IPS-20b (cell line): ENCODE measurements at regions not wholly inside any gene's neighbourhood (a gene's known extent, or its start where the extent isn't known, plus 50 kb on each side); places are given as distances from the start of the nearest gene placed in this dataset.

Source experiments
- H3K27ac ChIP-seq: one replicate; pipeline ENCODE4 v1.5.1; 2013; ENCODE audit warnings: low read length
- H3K27me3 ChIP-seq: 2 replicates; pipeline ENCODE4 v1.6.1; 2013; ENCODE audit warnings: mild to moderate bottlenecking, low read length, inconsistent platforms; ENCODE audit not compliant: insufficient read depth
- H3K36me3 ChIP-seq: 2 replicates; pipeline ENCODE4 v1.6.1; 2013; ENCODE audit warnings: low read depth, mild to moderate bottlenecking, inconsistent platforms, low read length, moderate library complexity; ENCODE audit not compliant: insufficient read depth
- H3K4me1 ChIP-seq: 2 replicates; pipeline ENCODE4 v1.6.1; 2013; ENCODE audit warnings: mild to moderate bottlenecking, control low read depth, inconsistent platforms, low read length, moderate library complexity; ENCODE audit not compliant: insufficient read depth
- H3K4me3 ChIP-seq: 2 replicates; pipeline ENCODE4 v1.5.1; 2013; ENCODE audit warnings: mild to moderate bottlenecking, low read length, inconsistent platforms
- H3K9ac ChIP-seq: 2 replicates; pipeline ENCODE4 v1.6.1; 2013; ENCODE audit warnings: low read depth, mild to moderate bottlenecking, inconsistent platforms, low read length, moderate library complexity
- H3K9me3 ChIP-seq: 2 replicates; pipeline ENCODE4 v1.6.1; 2013; ENCODE audit warnings: mild to moderate bottlenecking, low read depth, low read length, inconsistent platforms; ENCODE audit not compliant: insufficient read depth

DNA sequence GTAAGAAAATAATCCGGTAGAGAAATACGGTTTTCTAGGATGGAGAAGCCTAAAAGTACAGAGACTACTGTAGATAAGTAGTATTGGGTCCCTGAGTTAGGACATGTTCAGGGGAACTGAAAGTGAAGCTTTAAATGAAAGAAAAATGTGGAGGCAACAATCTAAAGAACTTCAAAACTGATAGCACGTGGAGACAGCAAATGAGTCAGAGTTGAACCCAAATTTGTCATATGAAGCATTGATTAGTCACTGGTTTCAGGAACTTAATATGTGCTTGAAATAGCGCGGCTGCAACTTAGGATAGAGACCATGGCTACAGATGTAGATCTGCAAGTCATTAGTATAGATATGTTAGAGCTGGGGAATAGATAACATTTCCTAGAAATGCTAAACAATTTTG lies 1138.6 kb upstream of the SORCS1 start:
- Histone ChIP-seq H3K9ac (no peak overlapping the region), H3K4me3 (no peak overlapping the region), H3K36me3 (no peaks in the 10 kb centered on the region), H3K4me1 (no peaks in the 10 kb centered on the region; the same call in 1 of the 2 replicates), H3K27me3 (no peaks in the 10 kb centered on the region), H3K27ac (no peak overlapping the region), H3K9me3 (no peaks in the 10 kb centered on the region)

DNA sequence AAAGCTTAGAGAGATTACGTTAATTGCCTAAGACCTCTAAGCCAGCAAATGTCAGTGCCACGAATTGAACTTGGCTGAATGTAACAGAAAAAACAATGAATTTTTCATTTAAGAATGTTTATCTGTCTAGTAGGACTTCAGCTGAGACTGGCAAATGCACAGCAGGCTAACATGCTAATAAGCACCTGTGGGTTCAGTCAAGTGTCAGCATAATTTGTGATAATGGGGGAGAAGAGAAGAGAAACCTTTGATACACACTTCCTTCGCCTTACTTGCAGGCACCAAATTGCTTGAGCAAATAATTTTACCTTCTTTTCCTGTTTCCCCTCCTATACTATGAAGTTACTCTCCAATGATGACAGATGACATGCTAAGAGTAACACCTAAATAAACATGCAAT lies 1136.5 kb upstream of the SORCS1 start:
- H3K36me3 ChIP-seq: no peaks in the 10 kb centered on the region
- no peaks in the 10 kb centered on the region; the same call in 1 of the 2 replicates for H3K4me1 ChIP-seq
- no peak overlapping the region for H3K27ac ChIP-seq
- no peak overlapping the region for H3K9ac ChIP-seq
- no peaks in the 10 kb centered on the region for H3K9me3 ChIP-seq
- no peaks in the 10 kb centered on the region for H3K27me3 ChIP-seq
- H3K4me3 ChIP-seq: no peak overlapping the region

DNA sequence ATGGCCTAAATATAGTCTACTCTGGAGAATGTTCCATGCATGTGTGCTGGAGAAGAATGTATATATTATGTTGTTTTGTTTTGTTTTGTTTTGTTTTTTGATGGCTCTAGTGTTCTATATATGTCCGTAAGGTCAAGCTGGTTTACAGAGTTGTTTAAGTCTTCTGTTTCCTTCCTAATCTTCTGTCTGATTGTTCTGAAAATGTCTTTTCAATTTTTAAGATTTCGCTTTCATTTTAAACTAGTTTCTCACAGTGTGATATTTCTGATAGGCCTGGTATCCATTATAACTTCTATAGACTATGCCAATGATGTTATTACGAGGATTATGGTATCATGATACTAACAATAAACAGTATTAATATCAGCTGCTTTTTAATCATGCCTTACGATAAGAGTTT lies 1126.3 kb upstream of the SORCS1 start:
- Histone ChIP-seq H3K9ac (no peak overlapping the region), H3K36me3 (no peaks in the 10 kb centered on the region), H3K27me3 (no peaks in the 10 kb centered on the region), H3K4me3 (no peak overlapping the region), H3K27ac (no peak overlapping the region), H3K9me3 (peaks cover 5% of the 10 kb centered on the region; the same call in 1 of the 2 replicates), H3K4me1 (no peaks in the 10 kb centered on the region)

DNA sequence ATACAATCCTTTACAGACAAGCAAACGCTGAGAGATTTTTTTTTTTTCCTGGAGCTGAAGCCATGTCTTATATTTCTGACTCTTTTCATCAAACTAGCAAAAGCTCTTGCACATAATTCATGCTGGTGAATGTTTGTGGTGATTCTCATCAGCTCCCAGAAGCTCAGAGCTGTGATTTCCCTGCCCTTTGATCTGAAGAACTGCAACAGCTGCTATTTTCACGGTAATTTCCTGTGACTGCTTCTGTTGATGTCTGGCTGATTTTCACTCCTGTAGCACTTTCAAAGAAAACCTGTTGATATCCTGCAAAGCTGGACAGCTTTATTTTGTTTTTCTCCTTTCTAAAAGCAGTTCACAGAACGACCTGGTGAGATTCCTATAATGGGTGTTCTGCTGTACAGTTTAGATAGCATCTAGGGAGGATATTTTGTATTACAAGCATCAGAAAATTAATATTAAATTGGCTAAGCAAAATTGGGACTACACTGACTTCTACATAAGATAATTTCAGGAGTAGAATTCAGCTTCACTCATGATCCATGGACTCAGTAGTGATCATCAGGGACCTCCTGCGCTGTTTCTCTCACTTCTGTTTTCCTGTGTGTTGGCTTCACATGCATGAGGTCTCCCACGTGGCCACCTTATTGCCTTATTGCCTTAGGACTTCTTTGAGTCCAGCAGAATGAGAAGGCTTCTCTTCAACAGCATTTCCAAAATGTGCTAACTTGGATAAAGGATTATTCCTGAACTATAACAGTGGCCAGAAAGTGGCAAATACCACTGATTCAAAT lies 1111.6 kb upstream of the SORCS1 start:
- H3K4me1 ChIP-seq: no peaks in the 10 kb centered on the region
- no peaks in the 10 kb centered on the region for H3K9me3 ChIP-seq

DNA sequence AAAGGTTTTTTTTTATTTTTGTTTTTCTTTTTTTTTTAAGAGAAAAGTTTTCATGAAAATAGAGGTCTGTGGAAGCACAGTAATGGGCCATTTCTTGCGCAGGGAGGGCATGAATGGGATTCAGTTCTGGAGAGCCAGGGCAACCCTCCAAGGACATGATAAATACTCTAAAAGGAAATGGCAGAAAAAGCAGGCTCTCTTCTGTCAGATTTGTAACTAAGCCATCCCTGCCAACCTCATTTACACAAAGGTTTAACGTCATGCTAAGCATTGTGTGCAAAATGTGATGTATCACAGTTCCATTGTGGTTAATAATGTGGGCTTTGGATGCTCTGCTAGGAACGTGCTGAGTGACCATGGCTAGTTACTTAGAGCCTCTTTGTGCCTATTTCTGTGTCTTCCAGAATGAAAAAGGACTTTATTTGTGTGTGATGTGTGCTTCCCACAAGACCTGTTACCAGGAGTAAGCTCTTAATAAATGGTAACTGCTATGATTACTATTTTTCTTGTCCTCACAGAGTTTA lies 1095.9 kb upstream of the SORCS1 start:
- Histone ChIP-seq H3K4me1 (no peaks in the 10 kb centered on the region), H3K4me3 (no peak overlapping the region), H3K36me3 (no peaks in the 10 kb centered on the region), H3K9me3 (no peaks in the 10 kb centered on the region), H3K27ac (no peak overlapping the region), H3K9ac (no peak overlapping the region), H3K27me3 (no peaks in the 10 kb centered on the region)

More for the DNA sequence above, 1111.6 kb upstream of the SORCS1 start:
- no peak overlapping the region for H3K9ac ChIP-seq
- H3K27ac ChIP-seq: no peak overlapping the region
- H3K4me3 ChIP-seq: no peak overlapping the region
- H3K36me3 ChIP-seq: no peaks in the 10 kb centered on the region
- H3K27me3 ChIP-seq: no peaks in the 10 kb centered on the region

DNA sequence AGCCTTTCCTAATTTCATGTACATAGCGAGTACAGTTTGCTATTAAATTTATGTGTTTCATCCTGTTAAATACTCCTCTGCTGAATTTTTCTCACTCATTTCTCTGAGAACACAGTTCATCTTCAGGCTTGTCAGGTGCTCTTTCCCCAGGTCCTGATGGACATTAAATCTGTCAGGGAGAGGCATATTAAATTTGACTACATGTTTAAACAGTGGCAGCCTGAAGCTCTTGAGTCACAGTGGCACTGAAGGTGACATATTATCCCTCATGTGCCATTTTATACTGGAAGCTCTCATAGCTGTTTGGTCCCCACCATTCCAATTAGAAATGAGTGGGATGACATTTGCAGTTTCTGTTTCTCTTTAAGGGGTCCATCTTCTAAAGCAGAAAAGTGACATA lies 1089.6 kb upstream of the SORCS1 start:
- Histone ChIP-seq H3K4me3 (no peak overlapping the region), H3K9me3 (peaks cover 9% of the 10 kb centered on the region; the same call in 1 of the 2 replicates), H3K4me1 (no peaks in the 10 kb centered on the region), H3K27ac (no peak overlapping the region), H3K9ac (no peak overlapping the region), H3K36me3 (no peaks in the 10 kb centered on the region), H3K27me3 (no peaks in the 10 kb centered on the region)

DNA sequence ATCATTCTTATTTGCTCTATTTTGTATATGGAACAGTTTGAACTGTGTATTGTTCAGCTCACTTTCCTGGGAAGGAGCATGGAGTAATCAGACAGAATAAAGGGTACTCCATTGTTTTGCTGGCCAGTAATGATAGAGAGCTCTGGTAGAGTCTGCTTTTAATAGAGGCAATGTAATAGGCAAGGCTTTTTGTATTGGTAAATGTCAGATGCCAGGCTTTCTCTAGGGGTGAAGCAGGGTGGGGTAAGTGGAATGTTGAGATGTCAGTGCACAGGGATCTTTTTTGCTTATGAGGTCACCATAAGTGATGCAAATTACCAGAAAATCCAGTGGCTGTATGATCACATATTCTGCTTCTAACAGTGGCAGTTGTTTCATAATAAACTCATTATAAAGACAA lies 1088.3 kb upstream of the SORCS1 start:
- H3K9me3 ChIP-seq: peaks cover 20% of the 10 kb centered on the region; the same call in 1 of the 2 replicates
- H3K4me1 ChIP-seq: no peaks in the 10 kb centered on the region
- H3K36me3 ChIP-seq: no peaks in the 10 kb centered on the region
- no peak overlapping the region for H3K9ac ChIP-seq
- no peak overlapping the region for H3K4me3 ChIP-seq
- H3K27me3 ChIP-seq: no peaks in the 10 kb centered on the region
- H3K27ac ChIP-seq: no peak overlapping the region

DNA sequence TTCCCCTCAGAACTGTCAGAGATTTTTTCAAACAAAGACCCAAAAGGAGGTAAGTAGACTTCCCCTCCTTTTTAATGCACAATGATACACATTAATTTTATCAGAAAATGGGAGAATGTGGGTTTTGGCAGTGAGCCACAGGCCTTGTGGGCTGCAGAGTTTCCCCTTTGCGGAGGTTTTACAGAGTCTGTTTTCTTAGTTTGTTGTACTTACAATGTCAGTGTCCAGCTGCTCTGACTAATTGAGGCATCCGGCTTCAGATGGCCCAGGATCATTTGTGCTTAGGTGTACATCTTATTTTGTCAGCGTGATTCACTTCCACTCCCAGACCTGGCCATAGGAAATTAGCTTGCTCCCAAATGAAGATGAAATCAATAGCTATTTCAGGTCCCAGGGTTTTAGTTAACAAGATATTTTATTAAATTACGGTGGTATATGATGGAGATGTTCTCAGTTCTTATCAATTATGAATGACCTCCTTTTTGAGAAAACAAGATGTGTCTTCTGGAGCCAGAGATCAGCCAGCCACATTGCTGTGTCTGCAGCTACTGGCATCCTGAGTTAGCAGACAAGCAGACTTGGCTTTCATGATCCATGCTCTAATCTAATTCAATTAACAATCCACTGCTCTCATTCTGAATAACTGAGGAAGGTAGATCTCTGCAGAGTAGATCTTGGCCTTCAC lies 1086.6 kb upstream of the SORCS1 start:
- Histone ChIP-seq H3K36me3 (no peaks in the 10 kb centered on the region), H3K9ac (no peak overlapping the region), H3K4me1 (no peaks in the 10 kb centered on the region), H3K9me3 (peaks cover 32% of the 10 kb centered on the region; the same call in 1 of the 2 replicates), H3K27me3 (no peaks in the 10 kb centered on the region), H3K27ac (no peak overlapping the region), H3K4me3 (no peak overlapping the region)

DNA sequence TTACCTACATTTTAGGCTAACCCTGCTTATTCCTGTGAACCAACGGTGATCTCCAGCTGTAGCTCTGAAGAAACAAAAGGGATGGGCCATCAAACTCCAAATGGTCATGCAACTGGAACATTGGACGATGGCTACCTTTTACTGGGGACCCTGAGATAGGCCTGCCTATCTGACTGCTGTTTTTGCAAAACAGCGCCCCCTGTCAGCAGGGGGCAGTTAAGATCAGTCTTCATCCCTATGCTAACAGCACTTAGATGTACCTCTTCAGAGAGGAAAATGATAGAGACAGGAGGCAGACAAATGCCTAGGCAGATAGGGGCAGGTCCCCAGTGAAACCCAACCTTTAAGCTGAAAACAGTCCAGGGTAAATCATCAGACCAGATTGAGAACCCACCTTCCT lies 1085.4 kb upstream of the SORCS1 start:
- Histone ChIP-seq H3K27me3 (no peaks in the 10 kb centered on the region), H3K27ac (no peak overlapping the region), H3K4me3 (no peak overlapping the region), H3K4me1 (no peaks in the 10 kb centered on the region), H3K36me3 (no peaks in the 10 kb centered on the region), H3K9ac (no peak overlapping the region), H3K9me3 (peaks cover 40% of the 10 kb centered on the region; the same call in 1 of the 2 replicates)

DNA sequence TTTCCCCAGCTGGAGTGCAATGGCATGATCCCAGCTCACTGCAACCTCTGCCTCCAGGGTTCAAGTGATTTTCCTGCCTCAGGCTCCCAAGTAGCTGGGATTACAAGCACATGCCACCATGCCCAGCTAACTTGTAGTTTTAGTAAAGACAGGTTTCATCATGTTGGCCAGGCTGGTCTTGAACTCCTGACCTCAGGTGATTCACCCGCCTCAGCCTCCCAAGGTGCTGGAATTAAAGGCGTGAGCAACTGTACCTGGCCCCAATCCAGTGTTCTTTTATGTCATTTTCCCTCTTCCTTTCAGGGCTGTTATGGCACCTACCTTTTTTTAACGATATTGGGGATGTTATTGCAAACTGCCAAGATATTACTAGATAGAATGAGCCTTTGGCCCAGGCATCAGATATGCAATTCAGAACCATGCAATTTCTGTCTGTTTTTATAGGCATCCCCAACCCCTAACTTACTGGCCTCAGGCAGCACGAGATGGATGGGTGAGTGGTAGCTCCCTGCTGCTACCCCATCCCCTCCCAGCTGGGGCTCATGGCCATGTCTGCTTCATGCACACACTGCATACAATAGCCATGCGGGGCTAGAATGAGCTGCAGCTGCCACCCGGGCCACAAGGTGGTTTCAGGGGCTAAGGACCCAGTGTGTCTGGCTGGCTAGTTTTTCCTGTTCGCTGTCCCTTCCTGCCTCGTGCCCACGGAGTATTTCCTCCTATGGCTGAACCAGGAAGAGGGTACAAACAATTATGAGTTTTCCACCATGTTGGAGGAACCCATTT lies 1080.1 kb upstream of the SORCS1 start:
- H3K27me3 ChIP-seq: no peaks in the 10 kb centered on the region
- no peak overlapping the region for H3K4me3 ChIP-seq
- H3K9me3 ChIP-seq: peaks cover 47% of the 10 kb centered on the region
- H3K9ac ChIP-seq: no peak overlapping the region
- no peak overlapping the region for H3K27ac ChIP-seq
- no peaks in the 10 kb centered on the region for H3K36me3 ChIP-seq
- H3K4me1 ChIP-seq: peaks cover 5% of the 10 kb centered on the region; the same call in 1 of the 2 replicates

DNA sequence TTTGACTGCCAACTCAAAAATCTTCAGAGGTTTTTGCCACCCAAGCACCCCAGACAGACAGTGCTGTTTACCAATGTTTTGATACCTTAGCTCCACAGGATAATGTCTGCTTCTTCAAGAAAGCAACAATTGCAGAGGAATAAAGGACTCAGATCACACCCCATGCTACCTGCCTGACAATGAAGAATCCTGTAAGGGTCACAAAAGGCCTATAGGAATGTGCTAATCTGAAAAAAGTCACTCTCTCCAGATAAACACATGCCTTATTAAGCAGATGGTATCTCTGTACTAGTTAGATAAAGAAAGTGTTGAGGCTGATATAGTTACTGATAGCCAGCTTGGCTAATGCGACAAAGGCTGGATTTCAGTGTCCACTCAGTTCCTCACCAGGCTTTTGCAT lies 1076.7 kb upstream of the SORCS1 start:
- Histone ChIP-seq H3K4me3 (0 out of 2 replicates have a peak overlapping the region, but pooled peaks have one; percentile 13), H3K9ac (no peak overlapping the region), H3K4me1 (peaks cover 5% of the 10 kb centered on the region; the same call in 1 of the 2 replicates), H3K27ac (no peak overlapping the region), H3K27me3 (no peaks in the 10 kb centered on the region), H3K9me3 (peaks cover 20% of the 10 kb centered on the region), H3K36me3 (no peaks in the 10 kb centered on the region)
